NCI-H187 treated with DMSO at 0.1 percent for 48 hours (cell line): ENCODE measurements at regions not wholly inside any gene's neighbourhood (a gene's known extent, or its start where the extent isn't known, plus 50 kb on each side); places are given as distances from the start of the nearest gene placed in this dataset.

Experiments used
- DNase-seq: peaks from one replicate; lab custom pipeline; 2025; lab: John Stamatoyannopoulos, UW

- DNase-seq, result no peak
Observed at GRCh38 chr6:139666284-139666683, 291.8 kb upstream of the CITED2 start.

- DNase-seq, result no peak
Observed at GRCh38 chr6:139663996-139664395, 289.5 kb upstream of the CITED2 start.

GRCh38 chr6:139659711-139660110 is 285.3 kb upstream of the CITED2 start:
- DNase-seq, result no peak

GRCh38 chr6:139659196-139659595 is 284.7 kb upstream of the CITED2 start:
- no peak for DNase-seq

GRCh38 chr6:139657119-139657518 is 282.7 kb upstream of the CITED2 start:
- DNase-seq, result no peak

GRCh38 chr6:139655783-139656705 is 281.6 kb upstream of the CITED2 start:
- peak; percentile 61 for DNase-seq

GRCh38 chr6:139654888-139655782 is 280.7 kb upstream of the CITED2 start:
- no peak for DNase-seq

- DNase-seq, result no peak
Observed at GRCh38 chr6:139654309-139654708, 279.9 kb upstream of the CITED2 start.

GRCh38 chr6:139653111-139653510 is 278.7 kb upstream of the CITED2 start:
- DNase-seq, result no peak

GRCh38 chr6:139650941-139651340 is 276.5 kb upstream of the CITED2 start:
- DNase-seq, result no peak

- no peak for DNase-seq
Observed at GRCh38 chr6:139649732-139650131, 275.3 kb upstream of the CITED2 start.

GRCh38 chr6:139649128-139649527 is 274.7 kb upstream of the CITED2 start:
- DNase-seq, result no peak

- DNase-seq, result no peak
Observed at GRCh38 chr6:139648430-139649000, 274.1 kb upstream of the CITED2 start.

- DNase-seq, result no peak
Observed at GRCh38 chr6:139647841-139648240, 273.4 kb upstream of the CITED2 start.

- no peak for DNase-seq
Observed at GRCh38 chr6:139647016-139647415, 272.6 kb upstream of the CITED2 start.

GRCh38 chr6:139644821-139645220 is 270.4 kb upstream of the CITED2 start:
- no peak for DNase-seq

GRCh38 chr6:139643986-139644385 is 269.5 kb upstream of the CITED2 start:
- DNase-seq, result no peak

GRCh38 chr6:139642346-139642745 is 267.9 kb upstream of the CITED2 start:
- DNase-seq, result no peak

GRCh38 chr6:139641376-139641775 is 266.9 kb upstream of the CITED2 start:
- no peak for DNase-seq

- no peak for DNase-seq
Observed at GRCh38 chr6:139640921-139641320, 266.5 kb upstream of the CITED2 start.

GRCh38 chr6:139640448-139640847 is 266.0 kb upstream of the CITED2 start:
- no peak for DNase-seq

- no peak for DNase-seq
Observed at GRCh38 chr6:139639507-139639906, 265.1 kb upstream of the CITED2 start.
